ENCODE measurements at regions not wholly inside any gene's neighbourhood (a gene's known extent, or its start where the extent isn't known, plus 50 kb on each side); places are given as distances from the start of the nearest gene placed in this dataset.
"Not testable (repeated sequence)": the region's sequence is repeated elsewhere in the genome, so short reads cannot be mapped to it uniquely, and the experiment has no call there.

- peak; percentile 6 for DNase-seq (ENCODE audit: low read depth)
Observed at GRCh38 chr2:14428056-14428455, 204.5 kb upstream of the LRATD1 start.

GRCh38 chr2:14433946-14434495, 198.5 kb upstream of the LRATD1 start:
- no peak for DNase-seq (ENCODE audit: low read depth)

- no peak for DNase-seq (ENCODE audit: low read depth)
Observed at GRCh38 chr2:14445670-14446069, 186.8 kb upstream of the LRATD1 start.

- no peak for DNase-seq (ENCODE audit: low read depth)
Observed at GRCh38 chr2:14448340-14448739, 184.2 kb upstream of the LRATD1 start.

- DNase-seq (ENCODE audit: low read depth), result no peak
Observed at GRCh38 chr2:14451312-14451711, 181.2 kb upstream of the LRATD1 start.

- no peak for DNase-seq (ENCODE audit: low read depth)
Observed at GRCh38 chr2:14454202-14454601, 178.3 kb upstream of the LRATD1 start.

GRCh38 chr2:14459786-14460325, 172.7 kb upstream of the LRATD1 start:
- no peak for DNase-seq (ENCODE audit: low read depth)

GRCh38 chr2:14475994-14476393, 156.5 kb upstream of the LRATD1 start:
- no peak for DNase-seq (ENCODE audit: low read depth)

- DNase-seq (ENCODE audit: low read depth), result no peak
Observed at GRCh38 chr2:14479486-14479885, 153.0 kb upstream of the LRATD1 start.

- DNase-seq (ENCODE audit: low read depth), result no peak
Observed at GRCh38 chr2:14480120-14480519, 152.4 kb upstream of the LRATD1 start.

GRCh38 chr2:14480906-14481305, 151.6 kb upstream of the LRATD1 start:
- DNase-seq (ENCODE audit: low read depth), result no peak

GRCh38 chr2:14492920-14493503, 139.5 kb upstream of the LRATD1 start:
- peak; percentile 12 for DNase-seq (ENCODE audit: low read depth)

GRCh38 chr2:14494759-14495158, 137.8 kb upstream of the LRATD1 start:
- no peak for DNase-seq (ENCODE audit: low read depth)

GRCh38 chr2:14501061-14501460, 131.5 kb upstream of the LRATD1 start:
- no peak for DNase-seq (ENCODE audit: low read depth)

- not testable (repeated sequence) for DNase-seq (ENCODE audit: low read depth)
Observed at GRCh38 chr2:14506955-14507354, 125.6 kb upstream of the LRATD1 start.

- DNase-seq (ENCODE audit: low read depth), result no peak
Observed at GRCh38 chr2:14511541-14511940, 121.0 kb upstream of the LRATD1 start.

- DNase-seq (ENCODE audit: low read depth), result no peak
Observed at GRCh38 chr2:14513903-14514302, 118.6 kb upstream of the LRATD1 start.

GRCh38 chr2:14516844-14517243, 115.7 kb upstream of the LRATD1 start:
- peak; percentile 42 for DNase-seq (ENCODE audit: low read depth)

- no peak for DNase-seq (ENCODE audit: low read depth)
Observed at GRCh38 chr2:14517731-14518130, 114.8 kb upstream of the LRATD1 start.

GRCh38 chr2:14520385-14520945, 112.1 kb upstream of the LRATD1 start:
- DNase-seq (ENCODE audit: low read depth), result no peak

GRCh38 chr2:14524041-14524802, 108.3 kb upstream of the LRATD1 start:
- no peak for DNase-seq (ENCODE audit: low read depth)

GRCh38 chr2:14524803-14525080, 107.8 kb upstream of the LRATD1 start:
- DNase-seq (ENCODE audit: low read depth), result no peak

- no peak for DNase-seq (ENCODE audit: low read depth)
Observed at GRCh38 chr2:14530506-14530905, 102.0 kb upstream of the LRATD1 start.
